ENCODE measurements at regions not wholly inside any gene's neighbourhood (a gene's known extent, or its start where the extent isn't known, plus 50 kb on each side); places are given as distances from the start of the nearest gene placed in this dataset.

GRCh38 chr3:181363231-181363630 lies 348.5 kb upstream of the SOX2 start:
- no peak for TF ChIP-seq CTCF (IDR thresholded peaks at IDR 0.05; ENCODE audit: insufficient read depth, low read depth, low read length)
- DNase-seq (ENCODE audit: low read depth), result no peak
- H3K4me3 ChIP-seq (ENCODE audit: low read depth, low read length), result no peak overlapping the region

GRCh38 chr3:181362378-181362777 lies 349.3 kb upstream of the SOX2 start:
- TF ChIP-seq CTCF (IDR thresholded peaks at IDR 0.05; ENCODE audit: insufficient read depth, low read depth, low read length), result no peak
- DNase-seq (ENCODE audit: low read depth), result no peak
- no peak overlapping the region for H3K4me3 ChIP-seq (ENCODE audit: low read depth, low read length)

- no peak overlapping the region for H3K4me3 ChIP-seq (ENCODE audit: low read depth, low read length)
- no peak for DNase-seq (ENCODE audit: low read depth)
- TF ChIP-seq CTCF (IDR thresholded peaks at IDR 0.05; ENCODE audit: insufficient read depth, low read depth, low read length), result no peak
Observed at GRCh38 chr3:181358562-181358961, 353.2 kb upstream of the SOX2 start.

GRCh38 chr3:181358060-181358459 lies 353.7 kb upstream of the SOX2 start:
- no peak overlapping the region for H3K4me3 ChIP-seq (ENCODE audit: low read depth, low read length)
- TF ChIP-seq CTCF (IDR thresholded peaks at IDR 0.05; ENCODE audit: insufficient read depth, low read depth, low read length), result no peak
- DNase-seq (ENCODE audit: low read depth), result no peak

- no peak for TF ChIP-seq CTCF (IDR thresholded peaks at IDR 0.05; ENCODE audit: insufficient read depth, low read depth, low read length)
- H3K4me3 ChIP-seq (ENCODE audit: low read depth, low read length), result no peak overlapping the region
- DNase-seq (ENCODE audit: low read depth), result no peak
Observed at GRCh38 chr3:181354140-181354539, 357.6 kb upstream of the SOX2 start.

- no peak for TF ChIP-seq CTCF (IDR thresholded peaks at IDR 0.05; ENCODE audit: insufficient read depth, low read depth, low read length)
- H3K4me3 ChIP-seq (ENCODE audit: low read depth, low read length), result no peak overlapping the region
- no peak for DNase-seq (ENCODE audit: low read depth)
Observed at GRCh38 chr3:181344331-181344730, 354.8 kb upstream of the DNAJC19 start.

GRCh38 chr3:181336597-181336996 lies 347.1 kb upstream of the DNAJC19 start:
- no peak for TF ChIP-seq CTCF (IDR thresholded peaks at IDR 0.05; ENCODE audit: insufficient read depth, low read depth, low read length)
- no peak for DNase-seq (ENCODE audit: low read depth)
- H3K4me3 ChIP-seq (ENCODE audit: low read depth, low read length), result no peak overlapping the region
